ENCODE measurements at regions not wholly inside any gene's neighbourhood (a gene's known extent, or its start where the extent isn't known, plus 50 kb on each side); places are given as distances from the start of the nearest gene placed in this dataset.

DNA sequence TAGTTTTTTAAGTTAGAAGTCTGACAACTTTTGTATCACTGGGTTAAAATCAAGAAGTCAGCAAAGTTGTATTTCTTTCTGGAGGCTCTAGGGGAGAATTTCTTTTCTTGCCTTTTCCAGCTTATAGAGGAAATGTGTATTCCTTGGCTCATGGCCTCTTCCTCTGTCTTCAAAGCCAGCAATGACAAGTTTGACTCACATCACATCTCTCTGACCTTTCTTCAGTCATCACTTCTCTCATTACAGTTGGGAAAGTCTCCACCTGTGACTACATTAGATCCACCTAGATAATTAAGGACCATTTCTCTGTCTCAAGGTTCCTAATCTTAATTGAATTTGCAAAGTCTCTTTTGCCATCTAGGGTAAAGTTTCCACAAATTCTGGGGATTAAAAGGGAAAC lies 339.9 kb downstream of the TENT4A start:
- TF ChIP-seq PATZ1 (CRISPR knock-in tag; IDR thresholded peaks at IDR 0.05; ENCODE audit: borderline replicate concordance) (no peak), CSDC2 (CRISPR knock-in tag; IDR thresholded peaks at IDR 0.05) (no peak), ZNF8 (CRISPR knock-in tag; IDR thresholded peaks at IDR 0.05) (no peak), ESRRG (CRISPR knock-in tag; IDR thresholded peaks at IDR 0.05) (no peak), SNAI2 (CRISPR knock-in tag; IDR thresholded peaks at IDR 0.05) (no peak), ZNF70 (CRISPR knock-in tag; IDR thresholded peaks at IDR 0.05) (no peak), GLIS3 (CRISPR knock-in tag; IDR thresholded peaks at IDR 0.05) (no peak), ZFP30 (CRISPR knock-in tag; IDR thresholded peaks at IDR 0.05) (no peak), CREB5 (CRISPR knock-in tag; IDR thresholded peaks at IDR 0.05; ENCODE audit: low read depth) (no peak), ARNTL (CRISPR knock-in tag; IDR thresholded peaks at IDR 0.05; ENCODE audit: borderline replicate concordance, low read depth) (no peak)

GRCh38 chr5:7053528-7054209 lies 340.4 kb downstream of the TENT4A start:
- TF ChIP-seq TCF4 (CRISPR knock-in tag; IDR thresholded peaks at IDR 0.05; ENCODE audit: borderline replicate concordance) (no peak), ARNTL (CRISPR knock-in tag; IDR thresholded peaks at IDR 0.05; ENCODE audit: borderline replicate concordance, low read depth) (no peak), ISL1 (CRISPR knock-in tag; IDR thresholded peaks at IDR 0.05) (no peak), SNAI2 (CRISPR knock-in tag; IDR thresholded peaks at IDR 0.05) (no peak), CSRNP3 (CRISPR knock-in tag; IDR thresholded peaks at IDR 0.05) (no peak), PPARA (CRISPR knock-in tag; IDR thresholded peaks at IDR 0.05; ENCODE audit: borderline replicate concordance) (no peak), OSR1 (CRISPR knock-in tag; IDR thresholded peaks at IDR 0.05) (no peak), TOX (CRISPR knock-in tag; IDR thresholded peaks at IDR 0.05; ENCODE audit: borderline replicate concordance) (no peak), GLIS3 (CRISPR knock-in tag; IDR thresholded peaks at IDR 0.05) (no peak), BACH2 (CRISPR knock-in tag; IDR thresholded peaks at IDR 0.05; ENCODE audit: borderline replicate concordance) (no peak), CSDC2 (CRISPR knock-in tag; IDR thresholded peaks at IDR 0.05) (no peak), ZFP30 (CRISPR knock-in tag; IDR thresholded peaks at IDR 0.05) (no peak), ZNF70 (CRISPR knock-in tag; IDR thresholded peaks at IDR 0.05) (no peak), RARB (CRISPR knock-in tag; IDR thresholded peaks at IDR 0.05) (no peak), ZNF8 (CRISPR knock-in tag; IDR thresholded peaks at IDR 0.05) (no peak), ZC3H10 (CRISPR knock-in tag; IDR thresholded peaks at IDR 0.05) (no peak)
- TF ChIP-seq, protein P1, sequence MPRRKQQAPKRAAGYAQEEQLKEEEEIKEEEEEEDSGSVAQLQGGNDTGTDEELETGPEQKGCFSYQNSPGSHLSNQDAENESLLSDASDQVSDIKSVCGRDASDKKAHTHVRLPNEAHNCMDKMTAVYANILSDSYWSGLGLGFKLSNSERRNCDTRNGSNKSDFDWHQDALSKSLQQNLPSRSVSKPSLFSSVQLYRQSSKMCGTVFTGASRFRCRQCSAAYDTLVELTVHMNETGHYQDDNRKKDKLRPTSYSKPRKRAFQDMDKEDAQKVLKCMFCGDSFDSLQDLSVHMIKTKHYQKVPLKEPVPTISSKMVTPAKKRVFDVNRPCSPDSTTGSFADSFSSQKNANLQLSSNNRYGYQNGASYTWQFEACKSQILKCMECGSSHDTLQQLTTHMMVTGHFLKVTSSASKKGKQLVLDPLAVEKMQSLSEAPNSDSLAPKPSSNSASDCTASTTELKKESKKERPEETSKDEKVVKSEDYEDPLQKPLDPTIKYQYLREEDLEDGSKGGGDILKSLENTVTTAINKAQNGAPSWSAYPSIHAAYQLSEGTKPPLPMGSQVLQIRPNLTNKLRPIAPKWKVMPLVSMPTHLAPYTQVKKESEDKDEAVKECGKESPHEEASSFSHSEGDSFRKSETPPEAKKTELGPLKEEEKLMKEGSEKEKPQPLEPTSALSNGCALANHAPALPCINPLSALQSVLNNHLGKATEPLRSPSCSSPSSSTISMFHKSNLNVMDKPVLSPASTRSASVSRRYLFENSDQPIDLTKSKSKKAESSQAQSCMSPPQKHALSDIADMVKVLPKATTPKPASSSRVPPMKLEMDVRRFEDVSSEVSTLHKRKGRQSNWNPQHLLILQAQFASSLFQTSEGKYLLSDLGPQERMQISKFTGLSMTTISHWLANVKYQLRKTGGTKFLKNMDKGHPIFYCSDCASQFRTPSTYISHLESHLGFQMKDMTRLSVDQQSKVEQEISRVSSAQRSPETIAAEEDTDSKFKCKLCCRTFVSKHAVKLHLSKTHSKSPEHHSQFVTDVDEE (CRISPR knock-in tag; IDR thresholded peaks at IDR 0.05), result no peak
- no peak for ATAC-seq

More for the DNA sequence above, 339.9 kb downstream of the TENT4A start:
- no peak for ATAC-seq

GRCh38 chr5:7066471-7067235 lies 329.3 kb upstream of the ADCY2 start:
- ATAC-seq, result no peak
- no peak for TF ChIP-seq BACH2 (CRISPR knock-in tag; IDR thresholded peaks at IDR 0.05; ENCODE audit: borderline replicate concordance)
- no peak for TF ChIP-seq TOX (CRISPR knock-in tag; IDR thresholded peaks at IDR 0.05; ENCODE audit: borderline replicate concordance)
